CD14-positive monocyte (primary cell): ENCODE measurements at regions not wholly inside any gene's neighbourhood (a gene's known extent, or its start where the extent isn't known, plus 50 kb on each side); places are given as distances from the start of the nearest gene placed in this dataset.

Experiments used
- DNase-seq, 3 donors: peaks; one replicate each; pipeline ENCODE4 v3.0.0-alpha.2; 2011 to 2022
- H2AFZ ChIP-seq: 2 replicates; pipeline ENCODE4 v1.6.0; 2012; ENCODE audit warnings: mild to moderate bottlenecking, low read depth, low read length, inconsistent platforms; ENCODE audit not compliant: insufficient read depth, poor library complexity, severe bottlenecking
- H3K27ac ChIP-seq, 2 donors: 1 replicate in 1 of 2; 2 replicates in 1 of 2; pipeline ENCODE4 v1.5.1; 2012 to 2013; ENCODE audit warnings: low read length in 2 of 2, control low read depth in 1 of 2, inconsistent platforms in 1 of 2, low read depth in 1 of 2, mild to moderate bottlenecking in 1 of 2
- H3K27me3 ChIP-seq, 2 donors: one replicate each; pipeline versions ENCODE4 v1.6.0 to v1.6.1; 2011 to 2013; ENCODE audit warnings: low read length in 2 of 2; ENCODE audit not compliant: control insufficient read depth in 2 of 2, insufficient read depth in 2 of 2
- H3K36me3 ChIP-seq, 2 donors: replicated peaks in 1 of 2; 1 replicate in 1 of 2; 2 replicates in 1 of 2; pipeline versions ENCODE4 v1.5.1 to v1.6.1; 2012 to 2013; ENCODE audit warnings: low read length in 2 of 2, control low read depth in 1 of 2, inconsistent platforms in 1 of 2, mild to moderate bottlenecking in 1 of 2; ENCODE audit not compliant: insufficient read depth in 2 of 2, control insufficient read depth in 1 of 2
- H3K4me1 ChIP-seq, 2 donors: 1 replicate in 1 of 2; 2 replicates in 1 of 2; pipeline versions ENCODE4 v1.5.1 to v1.6.1; 2012 to 2013; ENCODE audit warnings: low read length in 2 of 2, control low read depth in 1 of 2, inconsistent platforms in 1 of 2, mild to moderate bottlenecking in 1 of 2, moderate library complexity in 1 of 2; ENCODE audit not compliant: insufficient read depth in 2 of 2, control insufficient read depth in 1 of 2
- H3K4me2 ChIP-seq: replicated peaks from 2 replicates; pipeline ENCODE3; 2012; ENCODE audit warnings: low read length, moderate library complexity, mild to moderate bottlenecking; ENCODE audit not compliant: poor library complexity, severe bottlenecking; ENCODE audit errors: extremely low read depth
- H3K4me3 ChIP-seq, 3 experiments: fragments of 200-600 bp in 1 of 3; sonication (generic) in 1 of 3; replicated peaks in 1 of 3; 1 replicate in 2 of 3; 2 replicates in 1 of 3; pipeline ENCODE4 v1.5.1; 2011 to 2013; ENCODE audit warnings: low read length in 3 of 3, mild to moderate bottlenecking in 3 of 3, control low read depth in 2 of 3, low read depth in 2 of 3, inconsistent platforms in 1 of 3, moderate library complexity in 1 of 3
- H3K79me2 ChIP-seq: 2 replicates; pipeline ENCODE4 v1.6.0; 2012; ENCODE audit warnings: mild to moderate bottlenecking, control low read depth, inconsistent platforms, low read length, moderate library complexity; ENCODE audit not compliant: insufficient read depth
- H3K9ac ChIP-seq: 2 replicates; pipeline ENCODE4 v1.6.0; 2017; ENCODE audit warnings: low read length, mild to moderate bottlenecking; ENCODE audit not compliant: insufficient read depth, poor library complexity, severe bottlenecking
- H3K9me3 ChIP-seq, 2 donors: replicated peaks in 1 of 2; 1 replicate in 1 of 2; 2 replicates in 1 of 2; pipeline versions ENCODE4 v1.5.1 to v1.6.1; 2012 to 2013; ENCODE audit warnings: low read length in 2 of 2, control low read depth in 1 of 2; ENCODE audit not compliant: control insufficient read depth in 1 of 2, insufficient read depth in 1 of 2
- H4K20me1 ChIP-seq: 2 replicates; pipeline ENCODE4 v1.6.0; 2012; ENCODE audit warnings: mild to moderate bottlenecking, low read length, control low read depth, moderate library complexity; ENCODE audit not compliant: insufficient read depth
- H3K27ac Mint-ChIP-seq, 7 donors: one replicate each; pipeline ENCODE4 v1.8.0; 2020; ENCODE audit warnings: mild to moderate bottlenecking in 7 of 7, mixed read lengths in 7 of 7, moderate library complexity in 6 of 7, inconsistent platforms in 2 of 7
- H3K27me3 Mint-ChIP-seq, 3 donors: one replicate each; pipeline ENCODE4 v1.8.0; 2021 to 2022; ENCODE audit warnings: low read depth in 3 of 3, mild to moderate bottlenecking in 3 of 3, mixed read lengths in 3 of 3, moderate library complexity in 3 of 3, inconsistent platforms in 1 of 3
- H3K36me3 Mint-ChIP-seq, 2 donors: one replicate each; pipeline ENCODE4 v1.8.0; 2020; ENCODE audit warnings: mixed read lengths in 2 of 2, inconsistent platforms in 1 of 2, mild to moderate bottlenecking in 1 of 2
- H3K4me1 Mint-ChIP-seq: one replicate; pipeline ENCODE4 v1.8.0; 2020; ENCODE audit warnings: mild to moderate bottlenecking, mixed read lengths
- H3K4me3 Mint-ChIP-seq, 2 donors: one replicate each; pipeline ENCODE4 v1.8.0; 2020; ENCODE audit warnings: mild to moderate bottlenecking in 2 of 2, mixed read lengths in 2 of 2, moderate library complexity in 1 of 2
- H3K9me3 Mint-ChIP-seq, 7 donors: one replicate each; pipeline ENCODE4 v1.8.0; 2020 to 2022; ENCODE audit warnings: mixed read lengths in 7 of 7, mild to moderate bottlenecking in 6 of 7, moderate library complexity in 6 of 7, inconsistent platforms in 2 of 7
- CTCF ChIP-seq: fragments of 200-600 bp; IDR thresholded peaks from one replicate; pipeline ENCODE4 v1.8.0; 2022; ENCODE audit warnings: antibody characterized with exemption, mild to moderate bottlenecking
- WGBS: methylation state at CpG from one replicate; pipeline ENCODE4 v1.1.5; 2013; ENCODE audit warnings: missing lambda C conversion rate; ENCODE audit not compliant: insufficient coverage; 5-methylcytosine and 5-hydroxymethylcytosine counted together
- intact Hi-C, 2 donors: fragments of 100-400 bp; cut with micrococcal nuclease; formaldehyde crosslinking; loops; one replicate each; pipeline versions ENCODE4 v1.15.0 to v1.15.1; 2023

- TF ChIP-seq CTCF: no peak
- Histone ChIP-seq H2AFZ (no peak overlapping the region), H3K4me2 (no peak overlapping the region), H3K4me3 (no peak overlapping the region), H3K27me3 (no peaks in the 10 kb centered on the region), H3K4me1 (peaks cover 5 to 8% of the 10 kb centered on the region in 2 donors), H3K79me2 (no peaks in the 10 kb centered on the region), H3K9me3 (no peaks in the 10 kb centered on the region), H3K9ac (no peak overlapping the region), H3K27ac (no peak overlapping the region), H3K36me3 (no peaks in the 10 kb centered on the region), H4K20me1 (no peaks in the 10 kb centered on the region)
- H3K4me3 Mint-ChIP-seq: no peak overlapping the region
- peaks cover 3 to 11% of the 10 kb centered on the region in 2 donors for H3K36me3 Mint-ChIP-seq
- H3K27ac Mint-ChIP-seq: no peak overlapping the region
- intact Hi-C loops: no loop called here
- peaks cover 19% of the 10 kb centered on the region for H3K4me1 Mint-ChIP-seq
- peaks cover 9 to 17% (median 13%) of the 10 kb centered on the region in 3 donors for H3K27me3 Mint-ChIP-seq
- peaks cover 0 to 1% (median 0%) of the 10 kb centered on the region in 7 donors for H3K9me3 Mint-ChIP-seq
- 95% methylated on average over 5 of the region's 7 CpGs for WGBS
- DNase-seq: no peak
These were observed 139.7 kb upstream of the HES1 start for GRCh38 chr3:193996221-193996620.

GRCh38 chr3:193996641-193997089 is 139.3 kb upstream of the HES1 start:
- Mint-ChIP-seq H3K36me3 (peaks cover 5 to 11% of the 10 kb centered on the region in 2 donors), H3K27me3 (peaks cover 9 to 18% (median 14%) of the 10 kb centered on the region in 3 donors), H3K4me3 (no peak overlapping the region), H3K4me1 (peaks cover 21% of the 10 kb centered on the region), H3K9me3 (peaks cover 0 to 1% (median 0%) of the 10 kb centered on the region in 7 donors), H3K27ac (peak overlapping the region in 1 of 7 donors; percentile 30)
- Histone ChIP-seq H3K9ac (no peak overlapping the region), H3K36me3 (no peaks in the 10 kb centered on the region), H3K79me2 (no peaks in the 10 kb centered on the region), H3K4me1 (peaks cover 5 to 8% of the 10 kb centered on the region in 2 donors), H3K27ac (no peak overlapping the region), H2AFZ (no peak overlapping the region), H4K20me1 (no peaks in the 10 kb centered on the region), H3K4me2 (no peak overlapping the region), H3K27me3 (no peaks in the 10 kb centered on the region), H3K4me3 (no peak overlapping the region), H3K9me3 (no peaks in the 10 kb centered on the region)
- no peak for TF ChIP-seq CTCF
- no peak for DNase-seq
- WGBS: 100% methylated on average over 5 of the region's 6 CpGs
- intact Hi-C loops: no loop called here
